Peyer's patch (tissue), 4 donors: ENCODE measurements at regions not wholly inside any gene's neighbourhood (a gene's known extent, or its start where the extent isn't known, plus 50 kb on each side); places are given as distances from the start of the nearest gene placed in this dataset.

ENCODE experiments used
- DNase-seq, 3 donors: peaks; one replicate each; pipeline ENCODE4 v3.0.0-alpha.2; 2017 to 2019
- H3K27ac ChIP-seq, 4 donors: fragments of 200-600 bp; sonication (generic); one replicate each; pipeline ENCODE4 v1.5.1; 2016 to 2019
- H3K27me3 ChIP-seq, 2 donors: fragments of 200-600 bp; sonication (generic); one replicate each; pipeline ENCODE4 v1.5.1; 2019
- H3K36me3 ChIP-seq, 3 donors: fragments of 200-600 bp; sonication (generic); one replicate each; pipeline ENCODE4 v1.5.1; 2016 to 2019
- H3K4me1 ChIP-seq, 4 donors: fragments of 200-600 bp; sonication (generic); one replicate each; pipeline ENCODE4 v1.5.1; 2016 to 2019
- H3K4me3 ChIP-seq, 4 donors: fragments of 200-600 bp; sonication (generic); 1 replicate in 3 of 4; 2 replicates in 1 of 4; pipeline ENCODE4 v1.5.1; 2016 to 2019; ENCODE audit warnings: mild to moderate bottlenecking in 1 of 4
- H3K9me3 ChIP-seq, 4 donors: fragments of 200-600 bp; sonication (generic); one replicate each; pipeline ENCODE4 v1.5.1; 2016 to 2019; ENCODE audit warnings: mild to moderate bottlenecking in 1 of 4
- POLR2A ChIP-seq, 2 donors: fragments of 450-650 bp; IDR thresholded peaks; one replicate each; pipeline ENCODE4 v1.5.1; 2017; ENCODE audit warnings: antibody characterized with exemption in 2 of 2, mild to moderate bottlenecking in 2 of 2, moderate library complexity in 2 of 2
- TF ChIP-seq, protein P1 (sequence below), 6 experiments: fragments of 450-650 bp in 4 of 6; fragments of 200-600 bp in 2 of 6; sonication (generic) in 1 of 6; IDR thresholded peaks; one replicate each; pipeline ENCODE4 v1.5.1; 2017 to 2019; ENCODE audit warnings: antibody characterized with exemption in 6 of 6, mild to moderate bottlenecking in 3 of 6, moderate library complexity in 1 of 6

DNA sequence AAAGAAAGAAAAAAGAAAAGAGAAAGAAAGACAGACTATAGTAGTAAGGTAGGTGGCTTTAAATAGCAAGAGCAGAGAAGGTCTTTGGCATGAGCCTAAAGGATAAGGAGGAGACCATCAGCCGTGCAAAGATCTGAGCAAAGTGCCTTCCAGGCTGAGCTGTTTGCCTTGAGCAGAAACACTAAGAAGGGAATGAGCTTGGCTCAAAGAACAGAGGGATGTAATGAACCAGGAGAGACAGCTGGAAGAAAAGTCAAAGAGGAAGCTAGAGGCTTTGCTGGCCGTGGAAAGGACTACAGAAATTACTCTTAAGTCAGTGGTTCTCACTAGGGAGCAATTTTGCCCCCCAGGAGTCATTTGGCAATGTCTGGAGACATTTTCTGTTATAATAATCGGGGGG, 228.6 kb downstream of the FGFR2 start:
- Histone ChIP-seq H3K9me3 (no peaks in the 10 kb centered on the region), H3K27ac (no peak overlapping the region), H3K36me3 (no peaks in the 10 kb centered on the region), H3K4me1 (no peaks in the 10 kb centered on the region), H3K4me3 (no peak overlapping the region), H3K27me3 (no peaks in the 10 kb centered on the region)
- no peak for DNase-seq
- TF ChIP-seq, protein P1, sequence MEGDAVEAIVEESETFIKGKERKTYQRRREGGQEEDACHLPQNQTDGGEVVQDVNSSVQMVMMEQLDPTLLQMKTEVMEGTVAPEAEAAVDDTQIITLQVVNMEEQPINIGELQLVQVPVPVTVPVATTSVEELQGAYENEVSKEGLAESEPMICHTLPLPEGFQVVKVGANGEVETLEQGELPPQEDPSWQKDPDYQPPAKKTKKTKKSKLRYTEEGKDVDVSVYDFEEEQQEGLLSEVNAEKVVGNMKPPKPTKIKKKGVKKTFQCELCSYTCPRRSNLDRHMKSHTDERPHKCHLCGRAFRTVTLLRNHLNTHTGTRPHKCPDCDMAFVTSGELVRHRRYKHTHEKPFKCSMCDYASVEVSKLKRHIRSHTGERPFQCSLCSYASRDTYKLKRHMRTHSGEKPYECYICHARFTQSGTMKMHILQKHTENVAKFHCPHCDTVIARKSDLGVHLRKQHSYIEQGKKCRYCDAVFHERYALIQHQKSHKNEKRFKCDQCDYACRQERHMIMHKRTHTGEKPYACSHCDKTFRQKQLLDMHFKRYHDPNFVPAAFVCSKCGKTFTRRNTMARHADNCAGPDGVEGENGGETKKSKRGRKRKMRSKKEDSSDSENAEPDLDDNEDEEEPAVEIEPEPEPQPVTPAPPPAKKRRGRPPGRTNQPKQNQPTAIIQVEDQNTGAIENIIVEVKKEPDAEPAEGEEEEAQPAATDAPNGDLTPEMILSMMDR (IDR thresholded peaks at IDR 0.05): no peak
- no peak for TF ChIP-seq POLR2A (IDR thresholded peaks at IDR 0.05)

DNA sequence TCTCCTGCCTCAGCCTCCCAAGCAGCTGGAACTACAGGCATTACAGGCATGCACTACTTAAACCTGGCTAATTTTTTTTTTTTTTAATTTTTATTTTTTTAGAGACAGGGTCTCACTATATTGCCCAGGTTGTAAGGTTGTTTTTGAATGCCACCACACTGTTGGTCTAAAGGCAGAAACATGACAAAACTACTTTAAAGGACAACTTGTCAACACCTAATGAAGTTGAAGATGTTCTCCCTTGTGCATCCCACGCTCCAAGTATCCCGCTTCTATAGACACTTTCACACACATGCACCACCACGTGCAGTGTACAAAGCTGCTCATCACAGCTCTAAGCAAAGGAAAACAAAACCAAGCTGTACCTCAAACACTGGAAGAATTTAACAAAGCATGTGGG, 226.4 kb downstream of the FGFR2 start:
- Histone ChIP-seq H3K27ac (no peak overlapping the region), H3K27me3 (no peaks in the 10 kb centered on the region), H3K4me3 (no peak overlapping the region), H3K9me3 (no peaks in the 10 kb centered on the region), H3K4me1 (no peaks in the 10 kb centered on the region), H3K36me3 (no peaks in the 10 kb centered on the region)
- TF ChIP-seq, protein P1 (IDR thresholded peaks at IDR 0.05): no peak
- TF ChIP-seq POLR2A (IDR thresholded peaks at IDR 0.05): no peak
- DNase-seq: no peak

DNA sequence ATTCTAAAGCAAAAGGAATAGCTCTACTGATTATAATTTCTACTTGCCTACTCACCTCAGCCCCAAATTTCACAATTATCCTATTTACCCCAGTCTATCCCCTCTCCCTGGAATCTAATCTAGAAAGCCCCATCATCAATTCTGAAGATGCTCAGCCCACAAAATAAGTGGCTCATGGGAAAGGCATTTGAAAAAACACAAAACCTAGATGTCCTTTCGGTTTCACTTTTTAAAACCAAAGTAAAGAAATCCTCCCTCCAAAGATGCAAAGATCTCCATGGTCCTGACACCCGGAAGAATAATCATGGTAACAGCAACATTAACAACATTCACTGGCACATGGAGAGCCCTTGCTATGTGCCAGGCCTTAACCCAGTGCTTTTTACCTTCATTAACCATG, 224.8 kb downstream of the FGFR2 start:
- no peak overlapping the region for H3K27ac ChIP-seq
- no peak for DNase-seq
- H3K27me3 ChIP-seq: no peaks in the 10 kb centered on the region
- H3K4me1 ChIP-seq: no peaks in the 10 kb centered on the region
- no peaks in the 10 kb centered on the region for H3K36me3 ChIP-seq
- TF ChIP-seq, protein P1 (IDR thresholded peaks at IDR 0.05): no peak
- TF ChIP-seq POLR2A (IDR thresholded peaks at IDR 0.05): no peak
- no peaks in the 10 kb centered on the region for H3K9me3 ChIP-seq
- H3K4me3 ChIP-seq: no peak overlapping the region

DNA sequence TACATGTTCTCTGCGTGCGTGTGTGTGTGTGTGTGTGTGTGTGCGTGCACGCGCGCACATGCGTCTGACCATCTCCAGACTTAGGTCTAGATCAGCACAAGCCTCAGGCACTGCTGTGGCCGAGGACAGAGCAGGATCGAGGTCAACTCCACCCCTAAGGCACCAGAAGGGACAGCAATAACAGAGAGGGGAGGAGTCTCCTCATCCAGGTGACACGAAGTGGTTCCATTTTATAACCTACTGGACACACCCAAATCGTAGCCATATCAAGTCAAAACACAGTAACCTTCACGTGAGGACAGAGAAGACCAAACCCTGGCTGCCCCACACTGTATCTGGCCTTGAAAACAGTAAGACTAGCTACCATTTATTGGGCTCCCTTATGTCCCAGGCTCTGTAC, 224.1 kb downstream of the FGFR2 start:
- no peaks in the 10 kb centered on the region for H3K36me3 ChIP-seq
- no peak for DNase-seq

DNA sequence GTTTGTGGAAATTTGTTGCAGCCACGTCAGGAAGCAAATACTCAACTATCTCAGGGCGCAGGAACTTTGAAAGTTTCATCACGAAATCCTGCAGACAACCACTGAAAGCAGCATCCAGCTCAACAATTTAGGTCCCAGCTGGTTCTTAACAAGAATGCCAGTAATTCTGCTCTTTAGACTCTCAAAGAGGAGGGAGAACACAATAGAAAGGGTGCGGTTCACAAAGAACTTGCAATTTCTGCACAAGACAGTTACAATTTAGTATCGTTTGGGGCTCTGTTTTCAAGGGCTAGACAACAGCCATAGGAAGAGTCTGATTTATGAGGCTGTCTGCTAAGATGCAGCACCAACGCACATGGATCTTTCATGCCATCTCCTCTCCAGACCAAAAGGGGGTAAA, 223.1 kb downstream of the FGFR2 start:
- DNase-seq: no peak
- Histone ChIP-seq H3K4me1 (no peaks in the 10 kb centered on the region), H3K36me3 (no peaks in the 10 kb centered on the region), H3K27ac (no peak overlapping the region), H3K27me3 (no peaks in the 10 kb centered on the region), H3K4me3 (no peak overlapping the region), H3K9me3 (no peaks in the 10 kb centered on the region)
- TF ChIP-seq, protein P1 (IDR thresholded peaks at IDR 0.05): no peak
- TF ChIP-seq POLR2A (IDR thresholded peaks at IDR 0.05): no peak

More for the DNA sequence above, 224.1 kb downstream of the FGFR2 start:
- Histone ChIP-seq H3K4me1 (no peaks in the 10 kb centered on the region), H3K27me3 (no peaks in the 10 kb centered on the region), H3K4me3 (no peak overlapping the region), H3K27ac (no peak overlapping the region), H3K9me3 (no peaks in the 10 kb centered on the region)
- TF ChIP-seq, protein P1 (IDR thresholded peaks at IDR 0.05): no peak
- TF ChIP-seq POLR2A (IDR thresholded peaks at IDR 0.05): no peak

DNA sequence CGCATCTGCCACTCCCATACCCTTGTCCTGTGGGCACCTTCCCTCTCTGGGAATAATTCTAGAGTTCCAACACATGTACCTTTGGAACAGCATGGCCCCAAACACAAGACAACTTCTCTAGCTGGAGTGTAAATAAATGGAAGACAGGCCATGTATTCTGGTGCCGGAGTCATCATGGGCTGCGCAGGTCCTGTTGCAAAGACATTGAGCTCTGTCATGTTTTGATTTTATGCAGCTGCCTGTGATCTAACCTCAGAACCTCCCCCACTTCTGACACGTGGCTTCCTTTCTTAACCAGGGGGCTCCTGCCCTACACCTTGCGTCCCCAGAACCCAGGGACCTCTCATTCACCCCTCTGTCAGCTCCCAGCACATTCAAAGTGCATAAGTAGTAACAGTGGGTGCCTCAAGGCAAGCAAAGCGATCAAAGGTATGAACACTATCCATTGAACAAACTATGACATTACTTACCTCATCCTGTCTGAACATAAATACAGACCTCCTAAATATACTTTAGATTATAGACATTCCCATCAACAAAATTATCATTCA, 219.9 kb downstream of the FGFR2 start:
- Histone ChIP-seq H3K27ac (no peak overlapping the region), H3K36me3 (no peaks in the 10 kb centered on the region), H3K9me3 (no peaks in the 10 kb centered on the region), H3K4me3 (no peak overlapping the region), H3K4me1 (no peaks in the 10 kb centered on the region), H3K27me3 (no peaks in the 10 kb centered on the region)
- TF ChIP-seq POLR2A (IDR thresholded peaks at IDR 0.05): no peak
- TF ChIP-seq, protein P1 (IDR thresholded peaks at IDR 0.05): no peak
- DNase-seq: no peak
